LHCN-M2 (cell line): ENCODE measurements at regions not wholly inside any gene's neighbourhood (a gene's known extent, or its start where the extent isn't known, plus 50 kb on each side); places are given as distances from the start of the nearest gene placed in this dataset.

ENCODE experiments used
- DNase-seq: peaks from one replicate; pipeline ENCODE4 v3.0.0-alpha.2; 2012; ENCODE audit warnings: low read depth

- peak; percentile 0 for DNase-seq
Observed at GRCh38 chrX:42524379-42524778, 253.6 kb downstream of the PPP1R2C start.

- peak; percentile 3 for DNase-seq
Observed at GRCh38 chrX:42519666-42520231, 258.2 kb downstream of the PPP1R2C start.

GRCh38 chrX:42515939-42516338 lies 262.0 kb downstream of the PPP1R2C start:
- DNase-seq: no peak

GRCh38 chrX:42505016-42505415 lies 272.9 kb downstream of the PPP1R2C start:
- DNase-seq: no peak

GRCh38 chrX:42499620-42500019 lies 278.3 kb downstream of the PPP1R2C start:
- DNase-seq: no peak

GRCh38 chrX:42497356-42497755 lies 280.6 kb downstream of the PPP1R2C start:
- no peak for DNase-seq

GRCh38 chrX:42496239-42496638 lies 281.7 kb downstream of the PPP1R2C start:
- no peak for DNase-seq

- no peak for DNase-seq
Observed at GRCh38 chrX:42495139-42495538, 282.8 kb downstream of the PPP1R2C start.

- no peak for DNase-seq
Observed at GRCh38 chrX:42491137-42491907, 286.6 kb downstream of the PPP1R2C start.

GRCh38 chrX:42490111-42490510 lies 287.9 kb downstream of the PPP1R2C start:
- no peak for DNase-seq

- no peak for DNase-seq
Observed at GRCh38 chrX:42485601-42486000, 292.4 kb downstream of the PPP1R2C start.

- DNase-seq: no peak
Observed at GRCh38 chrX:42484233-42484632, 293.7 kb downstream of the PPP1R2C start.

- DNase-seq: no peak
Observed at GRCh38 chrX:42477396-42477795, 300.6 kb downstream of the PPP1R2C start.

GRCh38 chrX:42472727-42473126 lies 305.2 kb downstream of the PPP1R2C start:
- no peak for DNase-seq

- no peak for DNase-seq
Observed at GRCh38 chrX:42466332-42467046, 311.5 kb downstream of the PPP1R2C start.

GRCh38 chrX:42465821-42466220 lies 312.1 kb downstream of the PPP1R2C start:
- DNase-seq: no peak

GRCh38 chrX:42463706-42464490 lies 314.1 kb downstream of the PPP1R2C start:
- DNase-seq: no peak

- DNase-seq: no peak
Observed at GRCh38 chrX:42462917-42463316, 315.0 kb downstream of the PPP1R2C start.

- DNase-seq: no peak
Observed at GRCh38 chrX:42460706-42461105, 317.3 kb downstream of the PPP1R2C start.

- DNase-seq: no peak
Observed at GRCh38 chrX:42459735-42460134, 318.2 kb downstream of the PPP1R2C start.

GRCh38 chrX:42456176-42456700 lies 321.7 kb downstream of the PPP1R2C start:
- DNase-seq: no peak

- no peak for DNase-seq
Observed at GRCh38 chrX:42450228-42450627, 327.7 kb downstream of the PPP1R2C start.
